ENCODE measurements at regions not wholly inside any gene's neighbourhood (a gene's known extent, or its start where the extent isn't known, plus 50 kb on each side); places are given as distances from the start of the nearest gene placed in this dataset.

- no peak for TF ChIP-seq EZH2 (IDR thresholded peaks at IDR 0.05; ENCODE audit: borderline replicate concordance)
- no peak for TF ChIP-seq EZH2phosphoT487 (IDR thresholded peaks at IDR 0.05; ENCODE audit: low read depth, severe bottlenecking, unreplicated experiment)
- TF ChIP-seq, protein P1, sequence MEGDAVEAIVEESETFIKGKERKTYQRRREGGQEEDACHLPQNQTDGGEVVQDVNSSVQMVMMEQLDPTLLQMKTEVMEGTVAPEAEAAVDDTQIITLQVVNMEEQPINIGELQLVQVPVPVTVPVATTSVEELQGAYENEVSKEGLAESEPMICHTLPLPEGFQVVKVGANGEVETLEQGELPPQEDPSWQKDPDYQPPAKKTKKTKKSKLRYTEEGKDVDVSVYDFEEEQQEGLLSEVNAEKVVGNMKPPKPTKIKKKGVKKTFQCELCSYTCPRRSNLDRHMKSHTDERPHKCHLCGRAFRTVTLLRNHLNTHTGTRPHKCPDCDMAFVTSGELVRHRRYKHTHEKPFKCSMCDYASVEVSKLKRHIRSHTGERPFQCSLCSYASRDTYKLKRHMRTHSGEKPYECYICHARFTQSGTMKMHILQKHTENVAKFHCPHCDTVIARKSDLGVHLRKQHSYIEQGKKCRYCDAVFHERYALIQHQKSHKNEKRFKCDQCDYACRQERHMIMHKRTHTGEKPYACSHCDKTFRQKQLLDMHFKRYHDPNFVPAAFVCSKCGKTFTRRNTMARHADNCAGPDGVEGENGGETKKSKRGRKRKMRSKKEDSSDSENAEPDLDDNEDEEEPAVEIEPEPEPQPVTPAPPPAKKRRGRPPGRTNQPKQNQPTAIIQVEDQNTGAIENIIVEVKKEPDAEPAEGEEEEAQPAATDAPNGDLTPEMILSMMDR (IDR thresholded peaks at IDR 0.05; ENCODE audit: poor library complexity): no peak
Measured at GRCh38 chr5:13629218-13629617, 315.3 kb downstream of the DNAH5 start.

Data from hepatocyte (in vitro differentiated cells).